ENCODE measurements at regions not wholly inside any gene's neighbourhood (a gene's known extent, or its start where the extent isn't known, plus 50 kb on each side); places are given as distances from the start of the nearest gene placed in this dataset.

DNA sequence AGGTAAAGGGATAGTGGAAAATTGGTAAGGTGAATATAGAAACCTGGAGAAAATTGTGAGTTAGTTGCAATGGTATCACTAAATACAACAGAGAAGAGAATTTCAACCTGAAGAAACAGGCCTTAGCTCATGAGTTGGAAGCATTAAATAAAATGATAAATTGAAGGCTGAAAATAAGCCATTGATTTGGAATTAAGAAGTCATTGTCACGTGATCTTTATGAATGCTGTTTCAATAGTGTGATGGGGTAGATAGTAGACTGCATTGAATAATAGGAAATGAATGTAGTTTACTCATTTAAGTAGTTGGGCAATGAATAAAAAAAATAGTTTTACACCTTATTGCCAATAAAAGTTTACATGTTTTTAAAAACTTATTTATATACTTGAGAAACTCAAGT is 88.5 kb upstream of the ADGRB3 start:
- TF ChIP-seq, protein P1, sequence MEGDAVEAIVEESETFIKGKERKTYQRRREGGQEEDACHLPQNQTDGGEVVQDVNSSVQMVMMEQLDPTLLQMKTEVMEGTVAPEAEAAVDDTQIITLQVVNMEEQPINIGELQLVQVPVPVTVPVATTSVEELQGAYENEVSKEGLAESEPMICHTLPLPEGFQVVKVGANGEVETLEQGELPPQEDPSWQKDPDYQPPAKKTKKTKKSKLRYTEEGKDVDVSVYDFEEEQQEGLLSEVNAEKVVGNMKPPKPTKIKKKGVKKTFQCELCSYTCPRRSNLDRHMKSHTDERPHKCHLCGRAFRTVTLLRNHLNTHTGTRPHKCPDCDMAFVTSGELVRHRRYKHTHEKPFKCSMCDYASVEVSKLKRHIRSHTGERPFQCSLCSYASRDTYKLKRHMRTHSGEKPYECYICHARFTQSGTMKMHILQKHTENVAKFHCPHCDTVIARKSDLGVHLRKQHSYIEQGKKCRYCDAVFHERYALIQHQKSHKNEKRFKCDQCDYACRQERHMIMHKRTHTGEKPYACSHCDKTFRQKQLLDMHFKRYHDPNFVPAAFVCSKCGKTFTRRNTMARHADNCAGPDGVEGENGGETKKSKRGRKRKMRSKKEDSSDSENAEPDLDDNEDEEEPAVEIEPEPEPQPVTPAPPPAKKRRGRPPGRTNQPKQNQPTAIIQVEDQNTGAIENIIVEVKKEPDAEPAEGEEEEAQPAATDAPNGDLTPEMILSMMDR (IDR thresholded peaks at IDR 0.05; ENCODE audit: insufficient read depth, low read depth, low read length): no peak
- H3K4me3 ChIP-seq (ENCODE audit: low read depth, low read length): no peak overlapping the region
- no peaks in the 10 kb centered on the region for H3K36me3 ChIP-seq (ENCODE audit: control insufficient read depth, insufficient read depth, low read length)
- POLR2A ChIA-PET: no interaction called here
- no peaks in the 10 kb centered on the region for H3K27me3 ChIP-seq (ENCODE audit: control insufficient read depth, insufficient read depth, low read length)
- DNase-seq (ENCODE audit: low read depth): no peak
- CTCF ChIA-PET: no interaction called here

DNA sequence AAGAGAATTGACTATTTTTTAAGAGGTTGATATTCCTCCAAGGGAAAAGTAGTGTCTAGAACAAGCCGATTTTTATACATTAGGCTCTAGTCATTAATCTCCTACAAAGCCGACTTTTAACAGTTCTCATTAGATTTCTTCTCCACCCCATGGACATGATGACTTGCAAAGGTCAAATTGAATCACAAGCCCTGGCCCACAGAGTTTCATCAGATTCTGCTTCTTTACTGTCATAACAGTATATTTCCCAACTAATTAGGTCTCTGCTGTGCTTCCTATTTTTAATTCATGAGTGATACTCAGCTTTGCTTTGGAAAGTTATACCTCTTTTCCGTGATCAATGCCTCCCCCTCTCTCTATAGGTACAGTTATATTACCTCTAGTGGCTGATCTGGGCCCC is 90.6 kb upstream of the ADGRB3 start:
- TF ChIP-seq, protein P1 (IDR thresholded peaks at IDR 0.05; ENCODE audit: insufficient read depth, low read depth, low read length): no peak
- ChIA-PET CTCF (no interaction called here), POLR2A (no interaction called here)
- no peak for DNase-seq (ENCODE audit: low read depth)
- H3K27me3 ChIP-seq (ENCODE audit: control insufficient read depth, insufficient read depth, low read length): no peaks in the 10 kb centered on the region
- no peak overlapping the region for H3K4me3 ChIP-seq (ENCODE audit: low read depth, low read length)
- no peaks in the 10 kb centered on the region for H3K36me3 ChIP-seq (ENCODE audit: control insufficient read depth, insufficient read depth, low read length)

DNA sequence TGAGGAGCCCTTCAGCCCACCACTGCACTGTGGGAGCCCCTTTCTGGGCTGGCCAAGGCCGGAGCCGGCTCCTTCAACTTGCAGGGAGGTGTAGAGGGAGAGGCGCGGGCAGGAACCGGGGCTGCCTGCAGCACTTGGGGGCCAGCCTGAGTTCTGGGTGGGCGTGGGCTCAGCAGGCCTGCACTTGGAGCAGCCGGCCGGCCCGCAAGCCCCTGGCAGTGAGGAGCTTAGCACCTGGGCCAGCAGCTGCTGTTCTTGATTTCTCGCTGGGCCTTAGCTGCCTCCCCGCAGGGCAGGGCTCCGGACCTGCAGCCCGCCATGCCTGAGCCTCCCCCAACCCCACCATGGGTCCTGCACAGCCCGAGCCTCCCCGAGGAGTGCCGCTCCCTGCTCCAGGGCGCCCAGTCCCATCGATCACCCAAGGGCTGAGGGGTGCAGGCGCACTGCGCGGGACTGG is 101.7 kb upstream of the ADGRB3 start:
- DNase-seq (ENCODE audit: low read depth): no peak
- TF ChIP-seq, protein P1 (IDR thresholded peaks at IDR 0.05; ENCODE audit: insufficient read depth, low read depth, low read length): no peak
- ChIA-PET POLR2A (no interaction called here), CTCF (no interaction called here)
- no peak overlapping the region for H3K4me3 ChIP-seq (ENCODE audit: low read depth, low read length)
- no peaks in the 10 kb centered on the region for H3K27me3 ChIP-seq (ENCODE audit: control insufficient read depth, insufficient read depth, low read length)
- H3K36me3 ChIP-seq (ENCODE audit: control insufficient read depth, insufficient read depth, low read length): no peaks in the 10 kb centered on the region

DNA sequence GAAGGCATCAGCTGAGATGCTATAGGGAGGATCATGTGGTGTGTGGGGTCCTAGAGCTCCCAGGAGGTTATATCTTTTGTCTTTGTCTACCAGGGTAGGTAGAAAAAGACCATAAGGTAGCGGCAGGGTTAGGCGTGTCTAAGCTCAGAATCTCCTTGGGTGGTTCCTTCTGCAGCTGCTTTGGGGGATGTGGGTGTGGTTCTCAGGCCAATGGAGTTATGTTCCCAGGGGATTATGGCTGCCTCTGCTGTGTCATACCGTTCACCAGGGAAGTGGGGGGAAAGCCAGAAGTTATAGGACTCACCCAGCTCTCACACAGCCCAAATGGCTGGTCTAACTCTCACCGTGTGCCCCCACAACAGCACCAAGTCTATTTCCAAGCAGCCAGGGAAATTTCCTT is 107.4 kb upstream of the ADGRB3 start:
- POLR2A ChIA-PET: no interaction called here
- Histone ChIP-seq H3K4me3 (ENCODE audit: low read depth, low read length) (no peak overlapping the region), H3K27me3 (ENCODE audit: control insufficient read depth, insufficient read depth, low read length) (no peaks in the 10 kb centered on the region), H3K36me3 (ENCODE audit: control insufficient read depth, insufficient read depth, low read length) (no peaks in the 10 kb centered on the region)
- TF ChIP-seq, protein P1 (IDR thresholded peaks at IDR 0.05; ENCODE audit: insufficient read depth, low read depth, low read length): no peak
- CTCF ChIA-PET: no interaction called here
- DNase-seq (ENCODE audit: low read depth): no peak

DNA sequence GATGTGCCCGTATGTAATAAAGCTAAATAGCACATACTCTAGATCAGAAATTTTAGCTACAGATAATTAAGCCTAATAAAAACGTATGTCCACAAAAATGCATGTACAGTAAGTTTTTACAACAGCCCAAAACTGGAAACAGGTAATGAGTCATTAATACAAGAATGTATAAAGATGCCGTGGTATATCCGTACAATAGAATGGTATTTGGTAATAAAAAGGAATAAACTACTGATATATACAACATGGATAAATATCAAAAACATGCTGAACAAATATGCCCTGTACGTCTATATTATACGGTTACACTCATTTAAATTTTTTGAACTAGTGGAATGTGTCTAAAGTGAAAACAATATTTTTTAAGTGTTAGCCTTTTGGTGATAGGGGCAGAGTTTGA is 128.2 kb upstream of the ADGRB3 start:
- ChIA-PET POLR2A (no interaction called here), CTCF (no interaction called here)
- H3K36me3 ChIP-seq (ENCODE audit: control insufficient read depth, insufficient read depth, low read length): no peaks in the 10 kb centered on the region
- H3K4me3 ChIP-seq (ENCODE audit: low read depth, low read length): no peak overlapping the region
- no peak for DNase-seq (ENCODE audit: low read depth)
- TF ChIP-seq, protein P1 (IDR thresholded peaks at IDR 0.05; ENCODE audit: insufficient read depth, low read depth, low read length): no peak
- no peaks in the 10 kb centered on the region for H3K27me3 ChIP-seq (ENCODE audit: control insufficient read depth, insufficient read depth, low read length)
